Testis (tissue), 2 donors: ENCODE measurements at regions not wholly inside any gene's neighbourhood (a gene's known extent, or its start where the extent isn't known, plus 50 kb on each side); places are given as distances from the start of the nearest gene placed in this dataset.
A peak's percentile ranks its signal among the peaks of the same experiment; 100 is the strongest.
"Not testable (repeated sequence)": the region's sequence is repeated elsewhere in the genome, so short reads cannot be mapped to it uniquely, and the experiment has no call there.

Experiments
- DNase-seq: peaks from one replicate; pipeline ENCODE4 v3.0.0-alpha.2; 2019
- H3K27ac ChIP-seq, 2 donors: fragments of 200-600 bp; sonication (generic); one replicate each; pipeline ENCODE4 v1.5.1; 2019
- H3K27me3 ChIP-seq: fragments of 200-600 bp; sonication (generic); one replicate; pipeline ENCODE4 v1.5.1; 2019
- H3K36me3 ChIP-seq: fragments of 200-600 bp; sonication (generic); one replicate; pipeline ENCODE4 v1.5.1; 2017; ENCODE audit warnings: low read depth; ENCODE audit errors: missing control alignments
- H3K4me1 ChIP-seq: fragments of 200-600 bp; sonication (generic); one replicate; pipeline ENCODE4 v1.5.1; 2019
- H3K4me3 ChIP-seq, 2 donors: fragments of 200-600 bp; sonication (generic); one replicate each; pipeline ENCODE4 v1.5.1; 2017 to 2019
- H3K9me3 ChIP-seq: fragments of 200-600 bp; sonication (generic); one replicate; pipeline ENCODE4 v1.5.1; 2017
- CTCF ChIP-seq, 3 experiments: fragments of 450-650 bp in 2 of 3; fragments of 200-600 bp in 1 of 3; sonication (generic) in 1 of 3; IDR thresholded peaks; one replicate each; pipeline ENCODE4 v1.5.1; 2016 to 2019; ENCODE audit warnings: antibody characterized with exemption in 3 of 3, mild to moderate bottlenecking in 2 of 3, moderate library complexity in 1 of 3
- POLR2A ChIP-seq: fragments of 450-650 bp; IDR thresholded peaks from one replicate; pipeline ENCODE4 v1.6.1; 2017; ENCODE audit warnings: antibody characterized with exemption, mild to moderate bottlenecking, moderate library complexity
- WGBS, 2 donors: methylation state at CpG; one replicate each; pipeline ENCODE4 v1.1.5; 2018; 5-methylcytosine and 5-hydroxymethylcytosine counted together
- intact Hi-C: fragments of 100-400 bp; cut with DNase I; formaldehyde crosslinking; loops from one replicate; pipeline ENCODE4 v1.15.1; 2023; ENCODE audit warnings: low total_unique reads

- intact Hi-C loops = no loop called here
- no peak overlapping the region for H3K4me3 ChIP-seq
- no peaks in the 10 kb centered on the region for H3K9me3 ChIP-seq
- no peak for TF ChIP-seq POLR2A
- no peak for TF ChIP-seq CTCF (IDR thresholded peaks at IDR 0.05)
- peaks cover 14% of the 10 kb centered on the region for H3K4me1 ChIP-seq
- no peaks in the 10 kb centered on the region for H3K36me3 ChIP-seq
- H3K27ac ChIP-seq = no peak overlapping the region
- no peak for DNase-seq
- H3K27me3 ChIP-seq = no peaks in the 10 kb centered on the region
Observed at GRCh38 chr22:22364207-22364606, 119.6 kb downstream of the VPREB1 start.

- no peaks in the 10 kb centered on the region for H3K9me3 ChIP-seq
Observed at GRCh38 chr22:22366537-22366936, 122.0 kb downstream of the VPREB1 start.

GRCh38 chr22:22368516-22368915, 123.9 kb downstream of the VPREB1 start:
- intact Hi-C loops = no loop called here
- no peak overlapping the region for H3K4me3 ChIP-seq
- peak overlapping the region; percentile 39 to 77 for H3K27ac ChIP-seq
- WGBS, 2 donors = 25 to 56% methylated on average over 2 of the region's 2 CpGs
- H3K9me3 ChIP-seq = no peaks in the 10 kb centered on the region
- peaks cover 44% of the 10 kb centered on the region for H3K4me1 ChIP-seq
- TF ChIP-seq POLR2A (no peak), CTCF (IDR thresholded peaks at IDR 0.05) (no peak)
- H3K27me3 ChIP-seq = no peaks in the 10 kb centered on the region
- H3K36me3 ChIP-seq = no peaks in the 10 kb centered on the region
- DNase-seq = no peak

More at GRCh38 chr22:22366537-22366936, 122.0 kb downstream of the VPREB1 start:
- no peaks in the 10 kb centered on the region for H3K27me3 ChIP-seq
- H3K4me3 ChIP-seq = no peak overlapping the region
- no peak overlapping the region for H3K27ac ChIP-seq
- 55 to 73% methylated on average over 3 of the region's 3 CpGs for WGBS, 2 donors
- TF ChIP-seq CTCF (IDR thresholded peaks at IDR 0.05) (no peak), POLR2A (no peak)
- DNase-seq = no peak
- H3K4me1 ChIP-seq = peaks cover 37% of the 10 kb centered on the region
- no peaks in the 10 kb centered on the region for H3K36me3 ChIP-seq
- intact Hi-C loops = no loop called here

GRCh38 chr22:22369219-22369963, 124.8 kb downstream of the VPREB1 start:
- WGBS, 2 donors = 17 to 40% methylated on average over 2 of the region's 2 CpGs
- intact Hi-C loops, H3K9me3 ChIP-seq, H3K27me3 ChIP-seq, H3K36me3 ChIP-seq, H3K4me3 ChIP-seq: not testable (repeated sequence)
- peak; percentile 50 for DNase-seq
- Histone ChIP-seq H3K4me1 (peaks cover 44% of the 10 kb centered on the region), H3K27ac (peak overlapping the region; percentile 24 to 77)
- peak in 1 of 3 experiments; percentile 10 for TF ChIP-seq CTCF (IDR thresholded peaks at IDR 0.05)

- H3K4me3 ChIP-seq = no peak overlapping the region
- no peaks in the 10 kb centered on the region for H3K9me3 ChIP-seq
- H3K27me3 ChIP-seq = no peaks in the 10 kb centered on the region
- intact Hi-C loops = no loop called here
- no peak for DNase-seq
- peak overlapping the region in 1 of 2 donors; percentile 77 for H3K27ac ChIP-seq
- TF ChIP-seq CTCF (IDR thresholded peaks at IDR 0.05) = no peak
- H3K36me3 ChIP-seq = no peaks in the 10 kb centered on the region
- peaks cover 44% of the 10 kb centered on the region for H3K4me1 ChIP-seq
- 43 to 68% methylated on average over 4 of the region's 4 CpGs for WGBS, 2 donors
Observed at GRCh38 chr22:22369964-22370270, 125.3 kb downstream of the VPREB1 start.
